Astrocyte (in vitro differentiated cells and primary cell): ENCODE measurements at regions not wholly inside any gene's neighbourhood (a gene's known extent, or its start where the extent isn't known, plus 50 kb on each side); places are given as distances from the start of the nearest gene placed in this dataset.

ENCODE experiments used
- CTCF ChIP-seq: IDR thresholded peaks from 2 replicates; pipeline ENCODE4 v1.5.1; 2011; ENCODE audit warnings: low read depth, mild to moderate bottlenecking, inconsistent platforms, low read length, moderate library complexity; ENCODE audit not compliant: insufficient read depth
- EZH2 ChIP-seq: IDR thresholded peaks from 2 replicates; pipeline ENCODE4 v1.6.1; 2012; ENCODE audit warnings: mild to moderate bottlenecking, low read length, inconsistent platforms; ENCODE audit not compliant: insufficient read depth

GRCh38 chr20:40457404-40457803, 231.6 kb downstream of the MAFB start:
- TF ChIP-seq CTCF (no peak), EZH2 (no peak)
